HepG2 (cell line): ENCODE measurements at regions not wholly inside any gene's neighbourhood (a gene's known extent, or its start where the extent isn't known, plus 50 kb on each side); places are given as distances from the start of the nearest gene placed in this dataset.
A peak's percentile ranks its signal among the peaks of the same experiment; 100 is the strongest.

Source experiments
- ATAC-seq: fragments of 200-7000 bp; cut with Tn5 transposase; 3 replicates; pipeline ENCODE4 v1.9.1; 2020; ENCODE audit warnings: mild to moderate bottlenecking, moderate library complexity
- BruUV-seq: library from RNA; stranded (reverse); fragments of 400-500 nt; replicated peaks from 2 replicates; lab custom pipeline; 2021; lab: Mats Ljungman, UMichigan
- CTCF ChIA-PET: fragments of 300-600 bp; formaldehyde crosslinking; extraction: SDS; loops from one replicate; lab custom pipeline; 2021; ENCODE audit warnings: low total read pairs, inconsistent platforms, low intra/inter-chr PET ratio; lab: Yijun Ruan, JAX
- POLR2A ChIA-PET: fragments of 350-600 bp; sonication (Branson Sonifier 250); formaldehyde crosslinking; loops from one replicate; lab custom pipeline; 2020; ENCODE audit warnings: antibody characterized with exemption, inconsistent platforms; lab: Yijun Ruan, JAX
- DNase-seq: peaks from one replicate; pipeline ENCODE4 v3.0.0-alpha.2; 2015; ENCODE audit warnings: low spot score
- FAIRE-seq: peaks from 3 replicates; lab custom pipeline; 2011; peaks lifted over from hg19 to GRCh38; lab: Jason Lieb, UNC
- H2AFZ ChIP-seq: one replicate; pipeline ENCODE4 v1.6.1; 2011; ENCODE audit warnings: low read length, inconsistent platforms
- H3K27ac ChIP-seq: fragments of 300-600 bp; 3 replicates; pipeline ENCODE4 v1.8.0; 2011; ENCODE audit warnings: mixed run types, mild to moderate bottlenecking, mixed read lengths, low read length, inconsistent platforms; ENCODE audit not compliant: insufficient read depth; ENCODE audit errors: extremely low read length
- H3K27me3 ChIP-seq, 2 experiments: fragments of 200-600 bp in 1 of 2; 2 replicates in 1 of 2; 3 replicates in 1 of 2; pipeline versions ENCODE4 v1.6.0 to v1.8.0; 2011; ENCODE audit warnings: low read length in 2 of 2, mild to moderate bottlenecking in 2 of 2, moderate library complexity in 2 of 2, inconsistent platforms in 1 of 2; ENCODE audit not compliant: insufficient read depth in 2 of 2, control insufficient read depth in 1 of 2
- H3K36me3 ChIP-seq, 2 experiments: fragments of 200-600 bp in 1 of 2; replicated peaks in 1 of 2; 2 replicates in 1 of 2; 3 replicates in 1 of 2; pipeline versions ENCODE4 v1.5.1 to v1.8.0; 2011; ENCODE audit warnings: low read length in 2 of 2, inconsistent platforms in 1 of 2; ENCODE audit not compliant: insufficient read depth in 2 of 2, control insufficient read depth in 1 of 2
- H3K4me1 ChIP-seq: 2 replicates; pipeline ENCODE4 v1.5.1; 2012; ENCODE audit warnings: low read length, inconsistent platforms; ENCODE audit not compliant: insufficient read depth
- H3K4me2 ChIP-seq: 2 replicates; pipeline ENCODE4 v1.6.0; 2011; ENCODE audit warnings: low read depth, low read length, inconsistent platforms
- H3K4me3 ChIP-seq, 3 experiments: fragments of 200-600 bp in 1 of 3; sonication (generic), shearing (Covaris generic) in 1 of 3; replicated peaks in 1 of 3; 2 replicates each; pipeline ENCODE4 v1.5.1; 2011 to 2016; ENCODE audit warnings: low read length in 3 of 3, inconsistent platforms in 2 of 3, low read depth in 2 of 3, mild to moderate bottlenecking in 2 of 3, control low read depth in 1 of 3, mixed read lengths in 1 of 3; ENCODE audit not compliant: insufficient read depth in 1 of 3
- H3K79me2 ChIP-seq: one replicate; pipeline ENCODE4 v1.6.1; 2011; ENCODE audit warnings: low read length, inconsistent platforms; ENCODE audit not compliant: insufficient read depth
- H3K9ac ChIP-seq: 2 replicates; pipeline ENCODE4 v1.6.0; 2011; ENCODE audit warnings: mild to moderate bottlenecking, low read depth, low read length, inconsistent platforms; ENCODE audit not compliant: insufficient read depth
- H3K9me3 ChIP-seq: 2 replicates; pipeline ENCODE4 v1.5.1; 2012; ENCODE audit warnings: mild to moderate bottlenecking, low read length
- H4K20me1 ChIP-seq: 2 replicates; pipeline ENCODE4 v1.6.0; 2011; ENCODE audit warnings: inconsistent platforms, mild to moderate bottlenecking, low read length, moderate library complexity; ENCODE audit not compliant: insufficient read depth
- CEBPB ChIP-seq: IDR thresholded peaks from 2 replicates; pipeline ENCODE4 v1.6.1; 2011; ENCODE audit warnings: low read depth, low read length, improper control_type of control experiment, borderline replicate concordance
- FOSL2 ChIP-seq: sonication (generic); formaldehyde crosslinking; IDR thresholded peaks from 2 replicates; pipeline ENCODE4 v1.4.0; 2020; ENCODE audit warnings: missing genetic modification reagents
- SIX1 ChIP-seq: sonication (generic); formaldehyde crosslinking; IDR thresholded peaks from 2 replicates; pipeline ENCODE4 v1.4.0; 2020; ENCODE audit warnings: missing genetic modification reagents, borderline replicate concordance
- TRIM24 ChIP-seq: sonication (generic); formaldehyde crosslinking; IDR thresholded peaks from 2 replicates; pipeline ENCODE4 v1.8.0; 2022; ENCODE audit warnings: mild to moderate bottlenecking, missing genetic modification reagents
- ZNF12 ChIP-seq: sonication (generic); formaldehyde crosslinking; IDR thresholded peaks from 2 replicates; pipeline ENCODE4 v1.5.0; 2020; ENCODE audit warnings: missing genetic modification reagents
- WGBS: methylation state at CpG from one replicate; pipeline ENCODE4 v1.1.6; 2017; ENCODE audit warnings: low lambda C conversion rate; 5-methylcytosine and 5-hydroxymethylcytosine counted together
- in situ Hi-C: cut with HindIII; loops from 2 replicates; pipeline ENCODE4 v1.10.0; 2017; ENCODE audit warnings: low pct_unique_long_range_greater_than_20kb; ENCODE audit not compliant: extremely low pct_ligation_motif_present
- intact Hi-C: fragments of 100-400 bp; cut with micrococcal nuclease; formaldehyde crosslinking; loops from one replicate; pipeline ENCODE4 v1.10.0; 2022; ENCODE audit not compliant: unreplicated experiment

DNA sequence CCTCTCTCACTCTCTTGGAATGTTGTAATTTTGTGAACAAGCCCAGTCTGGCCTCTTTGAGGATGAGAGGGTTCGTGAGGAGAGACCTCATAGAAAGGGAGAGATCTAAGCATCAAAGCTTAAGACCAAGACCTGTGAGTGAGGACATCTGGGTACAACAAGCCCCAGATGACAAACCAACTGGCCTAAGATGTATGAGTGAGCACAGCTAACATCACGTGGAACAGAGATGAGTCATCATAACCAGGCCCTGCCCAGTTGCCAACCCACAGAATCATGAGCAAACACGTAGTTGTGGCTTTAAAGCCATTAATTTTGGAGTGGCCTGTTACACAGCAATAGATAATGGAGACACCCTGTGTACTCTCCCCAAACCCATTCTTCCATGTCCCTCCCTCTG lies 439.1 kb upstream of the KIF2A start:
- Histone ChIP-seq H3K27me3 (no peaks in the 10 kb centered on the region; a peak in 1 of 5 replicates), H4K20me1 (no peaks in the 10 kb centered on the region), H3K79me2 (no peaks in the 10 kb centered on the region), H3K9me3 (peaks cover 7% of the 10 kb centered on the region; the same call in 1 of the 2 replicates), H3K27ac (no peak overlapping the region), H2AFZ (no peak overlapping the region), H3K4me1 (no peaks in the 10 kb centered on the region), H3K4me2 (no peak overlapping the region), H3K9ac (no peak overlapping the region), H3K36me3 (no peaks in the 10 kb centered on the region), H3K4me3 (no peak overlapping the region)
- TF ChIP-seq FOSL2 (CRISPR knock-in tag) (peak; percentile 63), ZNF12 (CRISPR knock-in tag) (no peak)
- DNase-seq (no peak), ATAC-seq (no peak), FAIRE-seq (no peak)
- 3% methylated on average over 2 of the region's 3 CpGs for WGBS
- in situ Hi-C loops, result no loop called here
- ChIA-PET CTCF (no interaction called here), POLR2A (no interaction called here)
- intact Hi-C loops, result no loop called here
- no TSS peak for BruUV-seq

DNA sequence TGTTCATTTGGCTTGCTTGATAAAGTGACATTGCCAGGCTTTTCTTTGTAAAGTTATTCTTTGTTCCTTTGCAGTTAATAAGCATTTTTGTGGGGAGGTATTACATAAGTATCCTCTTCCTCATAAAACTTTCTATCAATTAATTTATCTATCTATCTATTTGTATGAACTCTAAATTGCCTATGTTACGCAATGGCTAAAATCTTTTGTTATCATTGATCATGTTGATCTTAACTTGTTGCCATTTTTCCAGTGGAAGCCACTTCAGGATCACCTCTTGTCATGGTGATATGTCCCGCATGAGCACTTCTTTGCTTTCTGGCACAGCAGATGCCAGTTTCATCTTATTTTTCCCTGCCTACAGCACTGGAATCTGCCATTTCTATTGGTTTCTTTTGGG lies 436.7 kb upstream of the KIF2A start:
- TF ChIP-seq CEBPB, result peak; percentile 45; the same call in 1 of the 2 replicates
- no peak for TF ChIP-seq TRIM24
- TF ChIP-seq SIX1 (CRISPR knock-in tag), result no peak
- H3K27me3 ChIP-seq, result no peaks in the 10 kb centered on the region; a peak in 1 of 5 replicates
- H3K4me1 ChIP-seq, result no peaks in the 10 kb centered on the region
- no peaks in the 10 kb centered on the region for H3K36me3 ChIP-seq
- no peak overlapping the region for H3K9ac ChIP-seq
- no TSS peak for BruUV-seq
- no peak overlapping the region for H2AFZ ChIP-seq
- no peak overlapping the region for H3K4me2 ChIP-seq
- peaks cover 13% of the 10 kb centered on the region; the same call in 1 of the 2 replicates for H3K9me3 ChIP-seq
- H3K27ac ChIP-seq, result no peak overlapping the region
- ChIA-PET POLR2A (no interaction called here), CTCF (no interaction called here)
- intact Hi-C loops (no loop called here), in situ Hi-C loops (no loop called here)
- DNase-seq (no peak), FAIRE-seq (no peak), ATAC-seq (no peak)
- WGBS, result 52% methylated on average over 2 of the region's 2 CpGs
- H3K4me3 ChIP-seq, result no peak overlapping the region
- H4K20me1 ChIP-seq, result no peaks in the 10 kb centered on the region
- no peaks in the 10 kb centered on the region for H3K79me2 ChIP-seq
